Breast epithelium (tissue), 4 donors: ENCODE measurements at regions not wholly inside any gene's neighbourhood (a gene's known extent, or its start where the extent isn't known, plus 50 kb on each side); places are given as distances from the start of the nearest gene placed in this dataset.

Source experiments
- DNase-seq, 2 donors: peaks; one replicate each; pipeline ENCODE4 v3.0.0-alpha.2; 2019; ENCODE audit warnings: low spot score in 2 of 2
- H3K27ac ChIP-seq, 2 donors: fragments of 200-600 bp; sonication (generic) in 1 of 2; one replicate each; pipeline ENCODE4 v1.5.1; 2016 to 2019; ENCODE audit warnings: mild to moderate bottlenecking in 1 of 2
- H3K27me3 ChIP-seq, 2 donors: fragments of 200-600 bp; sonication (generic) in 1 of 2; one replicate each; pipeline versions ENCODE4 v1.5.1 to v1.6.0; 2017 to 2019; ENCODE audit warnings: control low read depth in 1 of 2, mild to moderate bottlenecking in 1 of 2
- H3K36me3 ChIP-seq: fragments of 200-600 bp; one replicate; pipeline ENCODE4 v1.5.1; 2019
- H3K4me1 ChIP-seq, 2 donors: fragments of 200-600 bp; sonication (generic); one replicate each; pipeline ENCODE4 v1.5.1; 2016 to 2019; ENCODE audit warnings: control low read depth in 1 of 2
- H3K4me3 ChIP-seq, 3 donors: fragments of 200-600 bp; sonication (generic); 1 replicate in 2 of 3; 2 replicates in 1 of 3; pipeline ENCODE4 v1.5.1; 2016 to 2019; ENCODE audit warnings: mild to moderate bottlenecking in 3 of 3, moderate library complexity in 2 of 3
- H3K9me3 ChIP-seq, 2 donors: fragments of 200-600 bp; sonication (generic) in 1 of 2; one replicate each; pipeline ENCODE4 v1.5.1; 2016 to 2019; ENCODE audit warnings: control low read depth in 1 of 2
- POLR2A ChIP-seq: fragments of 450-650 bp; IDR thresholded peaks from one replicate; pipeline ENCODE4 v1.6.1; 2016; ENCODE audit warnings: antibody characterized with exemption, mild to moderate bottlenecking, moderate library complexity
- POLR2AphosphoS5 ChIP-seq, 3 donors: sonication (generic); formaldehyde crosslinking; IDR thresholded peaks; one replicate each; pipeline ENCODE4 v1.6.1; 2017; ENCODE audit warnings: antibody characterized with exemption in 3 of 3
- intact Hi-C: fragments of 100-400 bp; cut with DNase I; formaldehyde crosslinking; loops from one replicate; pipeline ENCODE4 v1.15.1; 2023; ENCODE audit warnings: low total_unique reads
- TF ChIP-seq, protein P1 (sequence below), 3 donors: fragments of 450-650 bp; IDR thresholded peaks; one replicate each; pipeline ENCODE4 v1.5.1; 2016 to 2017; ENCODE audit warnings: antibody characterized with exemption in 3 of 3, mild to moderate bottlenecking in 3 of 3, moderate library complexity in 3 of 3

DNA sequence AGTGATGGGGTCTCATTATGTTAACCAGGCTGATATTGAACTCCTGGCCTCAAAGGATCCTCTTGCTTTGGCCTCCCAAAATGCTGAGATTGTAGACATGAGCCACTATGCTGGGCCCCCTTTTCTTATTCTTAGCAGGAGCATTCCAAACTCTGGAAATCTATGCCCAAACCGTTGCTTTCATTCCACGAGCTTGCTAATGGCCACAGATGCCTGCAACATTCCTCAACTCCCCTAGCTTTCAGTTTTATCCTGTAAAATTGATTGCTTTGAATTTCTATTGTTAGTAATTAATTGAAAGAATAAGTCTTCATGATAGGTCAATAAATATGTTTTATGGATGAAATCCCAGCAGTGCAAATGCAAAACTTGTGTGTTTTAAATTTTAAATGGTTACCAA is 564.8 kb upstream of the WWC1 start:
- no peaks in the 10 kb centered on the region for H3K27me3 ChIP-seq
- TF ChIP-seq, protein P1, sequence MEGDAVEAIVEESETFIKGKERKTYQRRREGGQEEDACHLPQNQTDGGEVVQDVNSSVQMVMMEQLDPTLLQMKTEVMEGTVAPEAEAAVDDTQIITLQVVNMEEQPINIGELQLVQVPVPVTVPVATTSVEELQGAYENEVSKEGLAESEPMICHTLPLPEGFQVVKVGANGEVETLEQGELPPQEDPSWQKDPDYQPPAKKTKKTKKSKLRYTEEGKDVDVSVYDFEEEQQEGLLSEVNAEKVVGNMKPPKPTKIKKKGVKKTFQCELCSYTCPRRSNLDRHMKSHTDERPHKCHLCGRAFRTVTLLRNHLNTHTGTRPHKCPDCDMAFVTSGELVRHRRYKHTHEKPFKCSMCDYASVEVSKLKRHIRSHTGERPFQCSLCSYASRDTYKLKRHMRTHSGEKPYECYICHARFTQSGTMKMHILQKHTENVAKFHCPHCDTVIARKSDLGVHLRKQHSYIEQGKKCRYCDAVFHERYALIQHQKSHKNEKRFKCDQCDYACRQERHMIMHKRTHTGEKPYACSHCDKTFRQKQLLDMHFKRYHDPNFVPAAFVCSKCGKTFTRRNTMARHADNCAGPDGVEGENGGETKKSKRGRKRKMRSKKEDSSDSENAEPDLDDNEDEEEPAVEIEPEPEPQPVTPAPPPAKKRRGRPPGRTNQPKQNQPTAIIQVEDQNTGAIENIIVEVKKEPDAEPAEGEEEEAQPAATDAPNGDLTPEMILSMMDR (IDR thresholded peaks at IDR 0.05), result no peak
- TF ChIP-seq POLR2A (no peak), POLR2AphosphoS5 (IDR thresholded peaks at IDR 0.05) (no peak)
- H3K36me3 ChIP-seq, result no peaks in the 10 kb centered on the region
- no peak overlapping the region for H3K27ac ChIP-seq
- H3K4me1 ChIP-seq, result no peaks in the 10 kb centered on the region
- DNase-seq, result no peak
- no peaks in the 10 kb centered on the region for H3K9me3 ChIP-seq
- H3K4me3 ChIP-seq, result no peak overlapping the region
- intact Hi-C loops, result no loop called here

- Histone ChIP-seq H3K9me3 (no peaks in the 10 kb centered on the region), H3K4me3 (no peak overlapping the region), H3K27ac (no peak overlapping the region), H3K36me3 (no peaks in the 10 kb centered on the region), H3K27me3 (no peaks in the 10 kb centered on the region), H3K4me1 (no peaks in the 10 kb centered on the region)
- intact Hi-C loops, result no loop called here
- DNase-seq, result no peak
- TF ChIP-seq, protein P1 (IDR thresholded peaks at IDR 0.05), result no peak
- TF ChIP-seq POLR2AphosphoS5 (IDR thresholded peaks at IDR 0.05), result no peak
- TF ChIP-seq POLR2A, result no peak
Measured at GRCh38 chr5:167730121-167730520, 561.3 kb upstream of the WWC1 start.

GRCh38 chr5:167730656-167731055 is 560.8 kb upstream of the WWC1 start:
- Histone ChIP-seq H3K27me3 (no peaks in the 10 kb centered on the region), H3K4me1 (no peaks in the 10 kb centered on the region), H3K36me3 (no peaks in the 10 kb centered on the region), H3K9me3 (no peaks in the 10 kb centered on the region), H3K4me3 (no peak overlapping the region), H3K27ac (no peak overlapping the region)
- intact Hi-C loops, result no loop called here
- DNase-seq, result no peak
- TF ChIP-seq, protein P1 (IDR thresholded peaks at IDR 0.05), result no peak
- TF ChIP-seq POLR2A (no peak), POLR2AphosphoS5 (IDR thresholded peaks at IDR 0.05) (no peak)

DNA sequence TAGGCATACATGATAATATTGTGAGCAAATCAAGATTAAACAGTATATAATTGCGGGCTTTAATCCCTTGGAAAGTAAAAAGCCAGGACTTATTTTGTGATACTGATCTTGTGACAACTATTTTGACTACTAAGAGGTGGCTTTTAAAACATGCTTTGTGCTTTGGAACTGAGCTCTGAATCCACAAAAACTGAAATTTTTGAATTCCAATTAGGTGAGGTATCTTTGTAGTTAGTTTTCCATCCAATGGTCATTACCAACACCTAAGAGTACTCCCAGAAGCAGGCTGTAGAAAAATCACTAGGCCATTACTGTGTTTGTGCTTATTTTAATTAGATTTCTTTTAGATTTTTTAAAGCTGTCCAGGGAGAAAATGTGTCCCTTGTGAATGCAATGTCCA is 559.5 kb upstream of the WWC1 start:
- H3K4me3 ChIP-seq, result no peak overlapping the region
- DNase-seq, result no peak
- no peaks in the 10 kb centered on the region for H3K36me3 ChIP-seq
- no peaks in the 10 kb centered on the region for H3K27me3 ChIP-seq
- H3K27ac ChIP-seq, result no peak overlapping the region
- no peaks in the 10 kb centered on the region for H3K4me1 ChIP-seq
- intact Hi-C loops, result no loop called here
- no peak for TF ChIP-seq POLR2AphosphoS5 (IDR thresholded peaks at IDR 0.05)
- TF ChIP-seq, protein P1 (IDR thresholded peaks at IDR 0.05), result no peak
- no peak for TF ChIP-seq POLR2A
- H3K9me3 ChIP-seq, result no peaks in the 10 kb centered on the region

DNA sequence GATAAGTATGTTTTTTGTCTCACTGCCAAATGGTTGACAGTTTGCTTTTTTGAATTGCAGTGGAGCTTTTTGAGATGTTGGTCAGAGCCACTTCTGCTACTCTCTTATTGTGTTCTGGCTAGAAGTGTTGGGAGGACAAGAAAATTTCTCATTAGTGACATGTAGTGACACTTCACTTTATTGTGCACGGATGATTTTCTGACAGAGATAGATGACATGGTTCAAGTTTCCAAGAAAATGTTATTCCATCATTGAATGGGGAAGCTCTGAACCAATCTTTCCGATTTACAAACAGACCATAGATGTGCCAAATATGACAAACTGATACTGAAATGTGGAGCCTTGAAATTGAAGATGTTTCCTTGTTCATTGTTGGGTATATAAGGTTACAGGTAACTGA is 558.9 kb upstream of the WWC1 start:
- intact Hi-C loops, result no loop called here
- DNase-seq, result no peak
- Histone ChIP-seq H3K4me3 (no peak overlapping the region), H3K27ac (no peak overlapping the region), H3K36me3 (no peaks in the 10 kb centered on the region), H3K27me3 (no peaks in the 10 kb centered on the region), H3K4me1 (no peaks in the 10 kb centered on the region), H3K9me3 (no peaks in the 10 kb centered on the region)
- TF ChIP-seq POLR2AphosphoS5 (IDR thresholded peaks at IDR 0.05), result no peak
- TF ChIP-seq POLR2A, result no peak
- TF ChIP-seq, protein P1 (IDR thresholded peaks at IDR 0.05), result no peak
